GM23248 (cell line): ENCODE measurements at regions not wholly inside any gene's neighbourhood (a gene's known extent, or its start where the extent isn't known, plus 50 kb on each side); places are given as distances from the start of the nearest gene placed in this dataset.

ENCODE experiments used
- EZH2 ChIP-seq: fragments of 200-600 bp; sonication (generic); IDR thresholded peaks from 2 replicates; pipeline ENCODE4 v1.6.1; 2018; ENCODE audit warnings: antibody characterized with exemption, mild to moderate bottlenecking; ENCODE audit not compliant: insufficient read depth, poor library complexity, severe bottlenecking
- EZH2phosphoT487 ChIP-seq: fragments of 200-600 bp; sonication (generic); IDR thresholded peaks from 2 replicates; pipeline ENCODE4 v1.6.1; 2018; ENCODE audit warnings: antibody characterized with exemption, moderate library complexity, mild to moderate bottlenecking, low read depth; ENCODE audit not compliant: insufficient read depth

- TF ChIP-seq EZH2 (no peak), EZH2phosphoT487 (no peak)
Observed at GRCh38 chr5:13640270-13640669, 304.2 kb downstream of the DNAH5 start.
